ENCODE measurements at regions not wholly inside any gene's neighbourhood (a gene's known extent, or its start where the extent isn't known, plus 50 kb on each side); places are given as distances from the start of the nearest gene placed in this dataset.

DNA sequence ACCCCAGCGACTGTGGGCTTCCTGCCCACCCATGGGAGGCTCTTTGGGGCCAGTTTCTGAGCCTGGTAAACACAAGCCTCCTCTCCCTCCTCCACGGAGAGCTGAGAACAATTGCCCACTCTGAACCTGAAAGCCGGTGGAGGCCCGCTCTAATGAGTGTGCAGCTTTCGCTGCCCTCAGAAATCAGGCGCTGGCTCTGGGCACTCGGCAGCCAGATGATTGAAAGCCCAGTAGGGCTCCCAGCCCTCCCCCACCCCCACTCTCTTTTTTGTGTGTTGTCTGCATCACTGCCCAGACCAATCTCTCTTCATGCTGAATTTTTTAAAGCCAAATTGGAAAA lies 438.9 kb downstream of the RPS24 start:
- TF ChIP-seq, protein P1, sequence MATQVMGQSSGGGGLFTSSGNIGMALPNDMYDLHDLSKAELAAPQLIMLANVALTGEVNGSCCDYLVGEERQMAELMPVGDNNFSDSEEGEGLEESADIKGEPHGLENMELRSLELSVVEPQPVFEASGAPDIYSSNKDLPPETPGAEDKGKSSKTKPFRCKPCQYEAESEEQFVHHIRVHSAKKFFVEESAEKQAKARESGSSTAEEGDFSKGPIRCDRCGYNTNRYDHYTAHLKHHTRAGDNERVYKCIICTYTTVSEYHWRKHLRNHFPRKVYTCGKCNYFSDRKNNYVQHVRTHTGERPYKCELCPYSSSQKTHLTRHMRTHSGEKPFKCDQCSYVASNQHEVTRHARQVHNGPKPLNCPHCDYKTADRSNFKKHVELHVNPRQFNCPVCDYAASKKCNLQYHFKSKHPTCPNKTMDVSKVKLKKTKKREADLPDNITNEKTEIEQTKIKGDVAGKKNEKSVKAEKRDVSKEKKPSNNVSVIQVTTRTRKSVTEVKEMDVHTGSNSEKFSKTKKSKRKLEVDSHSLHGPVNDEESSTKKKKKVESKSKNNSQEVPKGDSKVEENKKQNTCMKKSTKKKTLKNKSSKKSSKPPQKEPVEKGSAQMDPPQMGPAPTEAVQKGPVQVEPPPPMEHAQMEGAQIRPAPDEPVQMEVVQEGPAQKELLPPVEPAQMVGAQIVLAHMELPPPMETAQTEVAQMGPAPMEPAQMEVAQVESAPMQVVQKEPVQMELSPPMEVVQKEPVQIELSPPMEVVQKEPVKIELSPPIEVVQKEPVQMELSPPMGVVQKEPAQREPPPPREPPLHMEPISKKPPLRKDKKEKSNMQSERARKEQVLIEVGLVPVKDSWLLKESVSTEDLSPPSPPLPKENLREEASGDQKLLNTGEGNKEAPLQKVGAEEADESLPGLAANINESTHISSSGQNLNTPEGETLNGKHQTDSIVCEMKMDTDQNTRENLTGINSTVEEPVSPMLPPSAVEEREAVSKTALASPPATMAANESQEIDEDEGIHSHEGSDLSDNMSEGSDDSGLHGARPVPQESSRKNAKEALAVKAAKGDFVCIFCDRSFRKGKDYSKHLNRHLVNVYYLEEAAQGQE (IDR thresholded peaks at IDR 0.05; ENCODE audit: low read depth) = no peak
- TF ChIP-seq EGR1 (IDR thresholded peaks at IDR 0.05) (no peak), NFIC (IDR thresholded peaks at IDR 0.05) (no peak), CEBPB (IDR thresholded peaks at IDR 0.05) (no peak), EP300 (IDR thresholded peaks at IDR 0.05; ENCODE audit: borderline replicate concordance) (no peak), TEAD4 (IDR thresholded peaks at IDR 0.05) (no peak), TAF1 (IDR thresholded peaks at IDR 0.05; ENCODE audit: low read depth) (no peak), YY1 (IDR thresholded peaks at IDR 0.05; ENCODE audit: low read depth) (no peak), FOXM1 (IDR thresholded peaks at IDR 0.05; ENCODE audit: borderline replicate concordance, low read depth) (no peak), CREB1 (IDR thresholded peaks at IDR 0.05; ENCODE audit: low read depth) (no peak), ZBTB7A (IDR thresholded peaks at IDR 0.05; ENCODE audit: low read depth) (no peak), RAD21 (IDR thresholded peaks at IDR 0.05; ENCODE audit: low read depth) (no peak)
- TF ChIP-seq, protein P2, sequence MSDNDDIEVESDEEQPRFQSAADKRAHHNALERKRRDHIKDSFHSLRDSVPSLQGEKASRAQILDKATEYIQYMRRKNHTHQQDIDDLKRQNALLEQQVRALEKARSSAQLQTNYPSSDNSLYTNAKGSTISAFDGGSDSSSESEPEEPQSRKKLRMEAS (IDR thresholded peaks at IDR 0.05) = no peak

DNA sequence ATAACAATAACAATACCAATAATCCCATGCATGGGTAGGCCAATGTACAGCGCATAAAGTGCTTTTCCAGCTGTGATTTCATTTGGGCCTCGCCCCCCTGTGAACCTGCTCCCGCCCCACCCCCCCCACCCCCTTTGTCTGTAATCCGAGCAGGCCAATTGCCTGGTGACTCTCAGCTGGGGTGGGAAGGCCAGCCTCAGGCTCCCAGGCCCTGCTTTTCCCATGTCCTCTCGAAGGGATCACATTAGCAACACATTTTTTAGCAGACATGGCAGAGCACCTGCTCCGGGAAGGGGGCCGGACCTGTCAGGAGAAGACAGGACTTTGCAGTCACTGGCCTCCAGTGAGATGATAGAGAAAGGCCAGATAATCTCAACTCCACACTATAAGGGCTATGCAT lies 439.3 kb downstream of the RPS24 start:
- TF ChIP-seq, protein P2 (IDR thresholded peaks at IDR 0.05) = peak; percentile 34; the same call in 1 of the 2 replicates
- TF ChIP-seq ZBTB7A (IDR thresholded peaks at IDR 0.05; ENCODE audit: low read depth) = no peak

DNA sequence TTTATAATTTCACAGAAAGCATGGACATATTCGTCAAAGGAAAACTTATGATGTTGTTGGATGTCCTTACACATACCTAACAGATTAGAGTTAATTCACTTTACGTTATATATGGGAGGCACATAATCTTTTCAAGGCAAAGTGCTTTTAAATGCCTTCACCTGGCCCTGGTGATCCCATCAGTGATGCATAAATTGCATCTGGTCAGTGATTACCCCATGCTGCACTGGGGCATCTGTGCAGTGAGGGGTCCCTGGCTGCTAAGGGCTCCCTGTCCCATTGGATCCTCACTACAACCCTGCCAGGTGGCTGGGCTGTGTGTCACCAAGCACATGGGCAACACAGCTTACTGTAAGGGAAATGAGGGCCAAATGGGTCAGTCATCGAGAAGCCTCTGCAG lies 441.1 kb downstream of the RPS24 start:
- TF ChIP-seq YY1 (IDR thresholded peaks at IDR 0.05; ENCODE audit: low read depth) (no peak), CREB1 (IDR thresholded peaks at IDR 0.05; ENCODE audit: low read depth) (no peak), EGR1 (IDR thresholded peaks at IDR 0.05) (no peak), RAD21 (IDR thresholded peaks at IDR 0.05; ENCODE audit: low read depth) (no peak), ZBTB7A (IDR thresholded peaks at IDR 0.05; ENCODE audit: low read depth) (no peak), TCF12 (IDR thresholded peaks at IDR 0.05; ENCODE audit: low read depth) (no peak), CEBPB (IDR thresholded peaks at IDR 0.05) (no peak), NFIC (IDR thresholded peaks at IDR 0.05) (no peak), TAF1 (IDR thresholded peaks at IDR 0.05; ENCODE audit: low read depth) (no peak), EP300 (IDR thresholded peaks at IDR 0.05; ENCODE audit: borderline replicate concordance) (no peak)
- TF ChIP-seq, protein P1 (IDR thresholded peaks at IDR 0.05; ENCODE audit: low read depth) = no peak
- TF ChIP-seq, protein P3, sequence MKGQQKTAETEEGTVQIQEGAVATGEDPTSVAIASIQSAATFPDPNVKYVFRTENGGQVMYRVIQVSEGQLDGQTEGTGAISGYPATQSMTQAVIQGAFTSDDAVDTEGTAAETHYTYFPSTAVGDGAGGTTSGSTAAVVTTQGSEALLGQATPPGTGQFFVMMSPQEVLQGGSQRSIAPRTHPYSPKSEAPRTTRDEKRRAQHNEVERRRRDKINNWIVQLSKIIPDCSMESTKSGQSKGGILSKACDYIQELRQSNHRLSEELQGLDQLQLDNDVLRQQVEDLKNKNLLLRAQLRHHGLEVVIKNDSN (IDR thresholded peaks at IDR 0.05) = no peak

DNA sequence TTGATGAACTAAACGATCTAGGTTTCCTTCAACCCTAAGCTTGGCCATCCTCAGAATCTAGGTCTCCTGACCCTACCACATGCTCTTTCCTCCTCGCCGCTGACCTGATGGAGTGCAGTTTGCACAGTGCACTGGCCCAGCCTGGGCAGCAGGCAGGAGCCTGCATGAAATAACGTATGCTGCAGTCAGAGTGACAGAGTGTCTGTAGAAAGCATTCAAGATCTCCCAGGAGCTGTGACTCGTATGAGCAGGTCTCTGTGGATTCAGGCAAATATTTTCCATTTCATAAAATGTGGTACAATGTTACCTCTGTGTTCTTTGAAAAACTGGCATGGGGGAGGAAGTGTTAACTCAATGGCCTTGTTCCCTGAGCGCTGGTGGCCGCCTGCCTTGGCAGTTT lies 441.8 kb downstream of the RPS24 start:
- TF ChIP-seq RAD21 (IDR thresholded peaks at IDR 0.05; ENCODE audit: low read depth) = no peak
- TF ChIP-seq, protein P3 (IDR thresholded peaks at IDR 0.05) = no peak
- TF ChIP-seq CREB1 (IDR thresholded peaks at IDR 0.05; ENCODE audit: low read depth) = no peak
- TF ChIP-seq TCF12 (IDR thresholded peaks at IDR 0.05; ENCODE audit: low read depth) = no peak
- no peak for TF ChIP-seq CEBPB (IDR thresholded peaks at IDR 0.05)
- TF ChIP-seq, protein P1 (IDR thresholded peaks at IDR 0.05; ENCODE audit: low read depth) = no peak
- TF ChIP-seq EP300 (IDR thresholded peaks at IDR 0.05; ENCODE audit: borderline replicate concordance) = no peak
- TF ChIP-seq YY1 (IDR thresholded peaks at IDR 0.05; ENCODE audit: low read depth) = no peak
- TF ChIP-seq EGR1 (IDR thresholded peaks at IDR 0.05) = no peak
- no peak for TF ChIP-seq TAF1 (IDR thresholded peaks at IDR 0.05; ENCODE audit: low read depth)
- no peak for TF ChIP-seq ZBTB7A (IDR thresholded peaks at IDR 0.05; ENCODE audit: low read depth)
- TF ChIP-seq TEAD4 (IDR thresholded peaks at IDR 0.05) = no peak
- TF ChIP-seq, protein P2 (IDR thresholded peaks at IDR 0.05) = no peak
- no peak for TF ChIP-seq NFIC (IDR thresholded peaks at IDR 0.05)
- TF ChIP-seq FOXM1 (IDR thresholded peaks at IDR 0.05; ENCODE audit: borderline replicate concordance, low read depth) = no peak

All from Ishikawa (cell line).